GM12874 (cell line): ENCODE measurements at regions not wholly inside any gene's neighbourhood (a gene's known extent, or its start where the extent isn't known, plus 50 kb on each side); places are given as distances from the start of the nearest gene placed in this dataset.

ENCODE experiments used
- CTCF ChIP-seq: IDR thresholded peaks from 2 replicates; pipeline ENCODE4 v1.5.1; 2011; ENCODE audit warnings: low read depth, mild to moderate bottlenecking, control low read depth, low read length, moderate library complexity; ENCODE audit not compliant: insufficient read depth

GRCh38 chr9:1775230-1775629 lies 239.9 kb upstream of the SMARCA2 start:
- TF ChIP-seq CTCF: no peak

- TF ChIP-seq CTCF: no peak
Observed at GRCh38 chr9:1776668-1777067, 238.5 kb upstream of the SMARCA2 start.

- no peak for TF ChIP-seq CTCF
Observed at GRCh38 chr9:1791191-1791590, 224.0 kb upstream of the SMARCA2 start.

GRCh38 chr9:1794547-1795270 lies 220.4 kb upstream of the SMARCA2 start:
- TF ChIP-seq CTCF: no peak

GRCh38 chr9:1804128-1804865 lies 210.8 kb upstream of the SMARCA2 start:
- TF ChIP-seq CTCF: no peak

GRCh38 chr9:1829719-1830118 lies 185.4 kb upstream of the SMARCA2 start:
- no peak for TF ChIP-seq CTCF

GRCh38 chr9:1832960-1833359 lies 182.2 kb upstream of the SMARCA2 start:
- no peak for TF ChIP-seq CTCF
